GM19397 (cell line): ENCODE measurements at regions not wholly inside any gene's neighbourhood (a gene's known extent, or its start where the extent isn't known, plus 50 kb on each side); places are given as distances from the start of the nearest gene placed in this dataset.

Source experiments
- ATAC-seq: cut with Tn5 transposase; IDR thresholded peaks from one replicate; pipeline ENCODE4 v1.9.1; 2021; ENCODE audit warnings: mild to moderate bottlenecking, moderate library complexity; ENCODE audit not compliant: unreplicated experiment

GRCh38 chr2:104501342-104501741 is 352.6 kb upstream of the POU3F3 start:
- no peak for ATAC-seq

GRCh38 chr2:104501929-104502328 is 352.0 kb upstream of the POU3F3 start:
- ATAC-seq, result no peak

- ATAC-seq, result no peak
Observed at GRCh38 chr2:104502901-104503300, 351.0 kb upstream of the POU3F3 start.

- no peak for ATAC-seq
Observed at GRCh38 chr2:104504331-104505073, 349.4 kb upstream of the POU3F3 start.

GRCh38 chr2:104518256-104518655 is 335.7 kb upstream of the POU3F3 start:
- no peak for ATAC-seq

- no peak for ATAC-seq
Observed at GRCh38 chr2:104521247-104521646, 332.7 kb upstream of the POU3F3 start.

- ATAC-seq, result no peak
Observed at GRCh38 chr2:104523921-104524320, 330.0 kb upstream of the POU3F3 start.

- ATAC-seq, result no peak
Observed at GRCh38 chr2:104528101-104528500, 325.8 kb upstream of the POU3F3 start.

GRCh38 chr2:104531122-104531521 is 322.8 kb upstream of the POU3F3 start:
- no peak for ATAC-seq

- ATAC-seq, result no peak
Observed at GRCh38 chr2:104537116-104537515, 316.8 kb upstream of the POU3F3 start.

GRCh38 chr2:104538077-104538476 is 315.8 kb upstream of the POU3F3 start:
- ATAC-seq, result no peak

GRCh38 chr2:104539649-104540048 is 314.3 kb upstream of the POU3F3 start:
- ATAC-seq, result no peak

GRCh38 chr2:104545055-104545454 is 308.9 kb upstream of the POU3F3 start:
- no peak for ATAC-seq

- ATAC-seq, result no peak
Observed at GRCh38 chr2:104546537-104546936, 307.4 kb upstream of the POU3F3 start.

- ATAC-seq, result no peak
Observed at GRCh38 chr2:104547221-104547620, 306.7 kb upstream of the POU3F3 start.

- ATAC-seq, result no peak
Observed at GRCh38 chr2:104561251-104561650, 292.7 kb upstream of the POU3F3 start.

- ATAC-seq, result no peak
Observed at GRCh38 chr2:104562537-104562936, 291.4 kb upstream of the POU3F3 start.

GRCh38 chr2:104563398-104563996 is 290.4 kb upstream of the POU3F3 start:
- no peak for ATAC-seq

GRCh38 chr2:104568247-104568646 is 285.7 kb upstream of the POU3F3 start:
- no peak for ATAC-seq

- no peak for ATAC-seq
Observed at GRCh38 chr2:104570259-104570658, 283.7 kb upstream of the POU3F3 start.

- ATAC-seq, result no peak
Observed at GRCh38 chr2:104572834-104573233, 281.1 kb upstream of the POU3F3 start.

- no peak for ATAC-seq
Observed at GRCh38 chr2:104574367-104574766, 279.5 kb upstream of the POU3F3 start.

- ATAC-seq, result no peak
Observed at GRCh38 chr2:104577143-104577542, 276.8 kb upstream of the POU3F3 start.
